DMS153 treated with DMSO at 0.1 percent for 48 hours (cell line): ENCODE measurements at regions not wholly inside any gene's neighbourhood (a gene's known extent, or its start where the extent isn't known, plus 50 kb on each side); places are given as distances from the start of the nearest gene placed in this dataset.
A peak's percentile ranks its signal among the peaks of the same experiment; 100 is the strongest.
"Not testable (repeated sequence)": the region's sequence is repeated elsewhere in the genome, so short reads cannot be mapped to it uniquely, and the experiment has no call there.

ENCODE experiments used
- DNase-seq: peaks from one replicate; lab custom pipeline; 2025; ENCODE audit not compliant: unreplicated experiment; lab: John Stamatoyannopoulos, UW

- DNase-seq = no peak
Observed at GRCh38 chr12:118536306-118536906, 160.1 kb downstream of the SUDS3 start.

- peak; percentile 91 for DNase-seq
Observed at GRCh38 chr12:118537481-118537917, 161.1 kb downstream of the SUDS3 start.

GRCh38 chr12:118541071-118541470 lies 164.7 kb downstream of the SUDS3 start:
- DNase-seq = no peak

- no peak for DNase-seq
Observed at GRCh38 chr12:118541934-118542333, 165.6 kb downstream of the SUDS3 start.

- DNase-seq = no peak
Observed at GRCh38 chr12:118543651-118544050, 167.3 kb downstream of the SUDS3 start.

GRCh38 chr12:118544569-118544968 lies 168.2 kb downstream of the SUDS3 start:
- DNase-seq = no peak

- not testable (repeated sequence) for DNase-seq
Observed at GRCh38 chr12:118547606-118548005, 171.3 kb downstream of the SUDS3 start.

GRCh38 chr12:118548887-118549509 lies 172.6 kb downstream of the SUDS3 start:
- no peak for DNase-seq

GRCh38 chr12:118549510-118549980 lies 173.2 kb downstream of the SUDS3 start:
- no peak for DNase-seq

GRCh38 chr12:118553856-118554504 lies 177.6 kb downstream of the SUDS3 start:
- no peak for DNase-seq

GRCh38 chr12:118558941-118559340 lies 182.6 kb downstream of the SUDS3 start:
- DNase-seq = no peak

- no peak for DNase-seq
Observed at GRCh38 chr12:118560733-118561132, 184.4 kb downstream of the SUDS3 start.

- DNase-seq = no peak
Observed at GRCh38 chr12:118571730-118572129, 195.4 kb downstream of the SUDS3 start.

- no peak for DNase-seq
Observed at GRCh38 chr12:118574288-118574687, 197.9 kb downstream of the SUDS3 start.

GRCh38 chr12:118575730-118576129 lies 199.4 kb downstream of the SUDS3 start:
- no peak for DNase-seq

- DNase-seq = no peak
Observed at GRCh38 chr12:118581371-118581770, 205.0 kb downstream of the SUDS3 start.

- no peak for DNase-seq
Observed at GRCh38 chr12:118582863-118583262, 206.5 kb downstream of the SUDS3 start.

- DNase-seq = no peak
Observed at GRCh38 chr12:118586433-118586832, 210.1 kb downstream of the SUDS3 start.

- no peak for DNase-seq
Observed at GRCh38 chr12:118589162-118589561, 212.8 kb downstream of the SUDS3 start.

GRCh38 chr12:118590406-118591150 lies 214.2 kb downstream of the SUDS3 start:
- DNase-seq = no peak

- no peak for DNase-seq
Observed at GRCh38 chr12:118603610-118604361, 227.4 kb downstream of the SUDS3 start.
